ENCODE measurements at regions not wholly inside any gene's neighbourhood (a gene's known extent, or its start where the extent isn't known, plus 50 kb on each side); places are given as distances from the start of the nearest gene placed in this dataset.

DNA sequence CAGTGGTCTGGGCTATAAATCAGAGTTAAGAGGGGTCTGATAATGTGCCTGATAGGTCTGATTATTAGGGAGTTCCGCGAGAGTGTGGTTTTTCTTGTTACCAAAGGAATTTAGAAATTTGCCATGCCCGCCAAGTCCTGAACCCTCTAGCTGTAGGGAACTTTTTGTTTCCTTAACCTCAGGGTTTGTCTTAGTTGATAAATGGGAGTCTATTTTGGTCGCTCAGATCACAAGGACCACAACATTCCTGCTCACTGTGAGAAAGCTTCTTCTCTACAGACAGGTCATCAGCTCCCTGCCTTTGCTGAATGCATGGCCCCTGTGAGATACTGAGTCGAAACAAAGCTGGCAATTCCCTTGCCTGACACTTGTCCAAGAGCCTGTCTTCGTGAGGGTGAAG, 497.8 kb downstream of the HS3ST4 start:
- TF ChIP-seq, protein P1, sequence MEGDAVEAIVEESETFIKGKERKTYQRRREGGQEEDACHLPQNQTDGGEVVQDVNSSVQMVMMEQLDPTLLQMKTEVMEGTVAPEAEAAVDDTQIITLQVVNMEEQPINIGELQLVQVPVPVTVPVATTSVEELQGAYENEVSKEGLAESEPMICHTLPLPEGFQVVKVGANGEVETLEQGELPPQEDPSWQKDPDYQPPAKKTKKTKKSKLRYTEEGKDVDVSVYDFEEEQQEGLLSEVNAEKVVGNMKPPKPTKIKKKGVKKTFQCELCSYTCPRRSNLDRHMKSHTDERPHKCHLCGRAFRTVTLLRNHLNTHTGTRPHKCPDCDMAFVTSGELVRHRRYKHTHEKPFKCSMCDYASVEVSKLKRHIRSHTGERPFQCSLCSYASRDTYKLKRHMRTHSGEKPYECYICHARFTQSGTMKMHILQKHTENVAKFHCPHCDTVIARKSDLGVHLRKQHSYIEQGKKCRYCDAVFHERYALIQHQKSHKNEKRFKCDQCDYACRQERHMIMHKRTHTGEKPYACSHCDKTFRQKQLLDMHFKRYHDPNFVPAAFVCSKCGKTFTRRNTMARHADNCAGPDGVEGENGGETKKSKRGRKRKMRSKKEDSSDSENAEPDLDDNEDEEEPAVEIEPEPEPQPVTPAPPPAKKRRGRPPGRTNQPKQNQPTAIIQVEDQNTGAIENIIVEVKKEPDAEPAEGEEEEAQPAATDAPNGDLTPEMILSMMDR (conservative IDR thresholded peaks at IDR 0.05; ENCODE audit: low read depth): no peak
- no peak for DNase-seq (ENCODE audit: low spot score)
- POLR2A ChIA-PET (ENCODE audit: low non-redundant PET): no interaction called here
- CTCF ChIA-PET: no interaction called here
- no peak overlapping the region for H3K27ac ChIP-seq

- POLR2A ChIA-PET (ENCODE audit: low non-redundant PET): no interaction called here
- H3K27ac ChIP-seq: no peak overlapping the region
- DNase-seq (ENCODE audit: low spot score): no peak
- TF ChIP-seq, protein P1 (conservative IDR thresholded peaks at IDR 0.05; ENCODE audit: low read depth): no peak
- CTCF ChIA-PET: no interaction called here
Measured at GRCh38 chr16:26194526-26194925, 502.8 kb downstream of the HS3ST4 start.

DNA sequence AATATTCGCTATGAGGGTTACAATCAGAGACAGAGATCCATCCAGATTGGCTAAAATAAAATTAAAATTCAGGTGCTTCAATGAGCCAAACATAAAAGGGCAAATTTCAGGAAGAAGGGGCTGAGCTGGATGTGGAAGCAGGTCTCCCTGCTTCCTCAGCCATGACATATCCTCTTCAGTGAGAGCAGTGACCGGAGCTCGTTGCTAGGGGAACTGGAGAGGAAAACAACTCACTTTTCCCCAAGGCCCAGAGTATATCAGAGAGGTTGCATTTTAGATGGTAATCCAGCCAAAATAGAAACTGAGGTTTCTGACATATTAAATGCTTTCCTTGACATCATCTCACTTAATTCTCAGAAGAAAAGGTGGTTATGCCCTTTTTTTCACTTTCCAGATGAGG, 503.5 kb downstream of the HS3ST4 start:
- H3K27ac ChIP-seq: no peak overlapping the region
- DNase-seq (ENCODE audit: low spot score): no peak
- ChIA-PET CTCF (no interaction called here), POLR2A (ENCODE audit: low non-redundant PET) (no interaction called here)
- TF ChIP-seq, protein P1 (conservative IDR thresholded peaks at IDR 0.05; ENCODE audit: low read depth): no peak

DNA sequence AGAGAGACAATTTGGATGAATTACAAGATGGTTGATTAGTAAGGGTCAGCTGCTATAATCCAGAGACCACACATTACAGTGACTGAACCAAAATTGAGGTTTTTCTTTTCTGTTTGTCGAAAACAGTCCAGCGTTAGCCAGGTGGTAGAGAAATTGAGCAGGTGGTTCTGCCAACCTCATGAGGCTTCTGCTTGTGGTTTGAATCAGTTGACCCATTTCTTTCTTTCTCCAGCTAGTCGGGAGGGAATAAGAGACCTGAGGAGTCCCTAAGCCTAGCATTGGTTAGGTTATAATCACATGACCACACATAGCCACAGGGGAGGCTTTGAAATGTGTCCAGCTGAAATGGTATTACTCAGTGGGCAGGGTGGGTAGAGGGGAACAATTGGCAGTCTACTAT, 504.6 kb downstream of the HS3ST4 start:
- no peak overlapping the region for H3K27ac ChIP-seq
- ChIA-PET POLR2A (ENCODE audit: low non-redundant PET) (no interaction called here), CTCF (no interaction called here)
- DNase-seq (ENCODE audit: low spot score): no peak
- TF ChIP-seq, protein P1 (conservative IDR thresholded peaks at IDR 0.05; ENCODE audit: low read depth): no peak

- no peak overlapping the region for H3K27ac ChIP-seq
- POLR2A ChIA-PET (ENCODE audit: low non-redundant PET): no interaction called here
- DNase-seq (ENCODE audit: low spot score): no peak
- TF ChIP-seq, protein P1 (conservative IDR thresholded peaks at IDR 0.05; ENCODE audit: low read depth): no peak
- CTCF ChIA-PET: no interaction called here
Measured at GRCh38 chr16:26196802-26197201, 505.0 kb downstream of the HS3ST4 start.

- POLR2A ChIA-PET (ENCODE audit: low non-redundant PET): no interaction called here
- TF ChIP-seq, protein P1 (conservative IDR thresholded peaks at IDR 0.05; ENCODE audit: low read depth): no peak
- CTCF ChIA-PET: no interaction called here
- DNase-seq (ENCODE audit: low spot score): no peak
- H3K27ac ChIP-seq: no peak overlapping the region
Measured at GRCh38 chr16:26197707-26198106, 505.9 kb downstream of the HS3ST4 start.

DNA sequence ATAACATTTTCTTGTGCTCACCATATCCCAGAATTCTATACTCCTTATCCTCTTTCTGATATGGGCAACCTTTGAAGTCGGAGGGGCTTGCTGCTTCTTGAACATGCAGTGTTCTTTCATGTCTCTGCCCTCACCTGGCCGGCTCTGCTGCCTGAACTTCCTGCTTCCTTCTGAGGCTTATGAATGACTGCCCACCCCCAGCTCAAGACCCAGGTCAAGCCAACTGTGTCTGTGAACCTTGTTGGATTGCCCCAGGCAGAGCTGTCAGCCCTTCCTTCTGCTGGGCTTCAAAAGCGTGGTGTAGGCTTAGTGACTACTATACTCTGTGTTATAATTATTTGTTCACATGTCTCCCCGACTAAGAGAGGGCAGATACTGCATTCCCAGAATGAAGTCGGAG, 506.5 kb downstream of the HS3ST4 start:
- POLR2A ChIA-PET (ENCODE audit: low non-redundant PET): no interaction called here
- H3K27ac ChIP-seq: no peak overlapping the region
- TF ChIP-seq, protein P1 (conservative IDR thresholded peaks at IDR 0.05; ENCODE audit: low read depth): no peak
- CTCF ChIA-PET: no interaction called here
- no peak for DNase-seq (ENCODE audit: low spot score)
